SJSA1 (cell line): ENCODE measurements at regions not wholly inside any gene's neighbourhood (a gene's known extent, or its start where the extent isn't known, plus 50 kb on each side); places are given as distances from the start of the nearest gene placed in this dataset.

ENCODE experiments used
- DNase-seq, 2 experiments: peaks; one replicate each; pipeline ENCODE4 v3.0.0-alpha.2; 2015 to 2020; ENCODE audit warnings: low spot score in 2 of 2, low read depth in 1 of 2
- H3K27ac ChIP-seq: fragments of 250-450 bp; sonication (Bioruptor Pico); 2 replicates; pipeline ENCODE4 v1.5.1; 2020; ENCODE audit warnings: mild to moderate bottlenecking, moderate library complexity
- H3K27me3 ChIP-seq: fragments of 250-450 bp; sonication (Bioruptor Pico); replicated peaks from 2 replicates; pipeline ENCODE4 v1.5.1; 2020; ENCODE audit warnings: mild to moderate bottlenecking, moderate library complexity
- H3K36me3 ChIP-seq: fragments of 250-450 bp; sonication (Bioruptor Pico); 2 replicates; pipeline ENCODE4 v1.5.1; 2020; ENCODE audit warnings: mild to moderate bottlenecking
- H3K4me1 ChIP-seq: fragments of 250-450 bp; sonication (Bioruptor Pico); replicated peaks from 2 replicates; pipeline ENCODE4 v1.6.1; 2021; ENCODE audit warnings: mild to moderate bottlenecking
- H3K4me3 ChIP-seq: fragments of 250-450 bp; sonication (Bioruptor Pico); 2 replicates; pipeline ENCODE4 v1.5.1; 2020; ENCODE audit warnings: mild to moderate bottlenecking
- H3K9me3 ChIP-seq: fragments of 250-450 bp; sonication (Bioruptor Pico); replicated peaks from 2 replicates; pipeline ENCODE4 v1.5.1; 2020; ENCODE audit warnings: mild to moderate bottlenecking

DNA sequence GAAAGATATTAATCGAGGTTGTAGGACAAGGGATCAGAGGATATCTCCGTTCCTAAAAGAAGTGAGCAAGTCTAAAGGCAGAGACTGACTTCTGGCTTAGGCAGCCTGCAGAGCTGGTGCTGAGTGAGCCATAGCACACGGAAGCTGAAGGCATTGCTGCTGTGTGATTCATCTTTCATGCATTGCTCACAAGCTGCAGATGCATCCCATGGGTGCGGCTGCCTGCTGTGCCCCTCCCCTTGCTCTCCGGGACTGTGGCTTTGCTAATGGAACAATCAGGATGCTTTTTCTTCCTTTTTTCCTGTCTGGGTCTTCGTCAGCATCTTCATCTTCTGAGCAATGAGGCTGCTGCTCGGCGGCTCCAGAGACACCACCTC lies 341.4 kb downstream of the DIRAS2 start:
- Histone ChIP-seq H3K27me3 (no peaks in the 10 kb centered on the region), H3K4me1 (no peaks in the 10 kb centered on the region; the same call in 1 of the 2 replicates), H3K9me3 (no peaks in the 10 kb centered on the region), H3K27ac (no peak overlapping the region), H3K4me3 (no peak overlapping the region), H3K36me3 (no peaks in the 10 kb centered on the region)
- peak; percentile 10 to 59 for DNase-seq

DNA sequence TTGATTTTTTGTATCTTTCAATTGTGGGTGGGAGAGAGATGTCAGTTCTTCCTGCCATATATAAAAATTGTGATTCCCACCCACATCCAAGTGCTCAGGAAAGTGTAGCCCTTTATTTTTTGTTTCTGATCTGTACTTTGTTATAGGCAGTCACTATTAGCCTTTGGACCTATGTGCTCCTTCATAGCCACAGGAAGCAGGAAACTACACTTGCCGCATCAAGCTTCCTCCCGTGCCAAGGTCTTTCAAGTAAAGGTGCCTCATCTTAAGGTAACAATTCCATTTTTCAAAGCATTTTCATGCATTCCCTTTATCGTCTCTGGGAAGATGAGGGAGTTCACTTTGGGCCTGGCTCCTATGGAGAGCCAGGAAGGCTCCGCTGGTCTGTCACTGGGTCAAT lies 339.0 kb downstream of the DIRAS2 start:
- no peak overlapping the region for H3K4me3 ChIP-seq
- no peak for DNase-seq
- no peaks in the 10 kb centered on the region for H3K9me3 ChIP-seq
- no peak overlapping the region for H3K27ac ChIP-seq
- no peaks in the 10 kb centered on the region for H3K27me3 ChIP-seq
- no peaks in the 10 kb centered on the region for H3K36me3 ChIP-seq
- no peaks in the 10 kb centered on the region; the same call in 1 of the 2 replicates for H3K4me1 ChIP-seq

DNA sequence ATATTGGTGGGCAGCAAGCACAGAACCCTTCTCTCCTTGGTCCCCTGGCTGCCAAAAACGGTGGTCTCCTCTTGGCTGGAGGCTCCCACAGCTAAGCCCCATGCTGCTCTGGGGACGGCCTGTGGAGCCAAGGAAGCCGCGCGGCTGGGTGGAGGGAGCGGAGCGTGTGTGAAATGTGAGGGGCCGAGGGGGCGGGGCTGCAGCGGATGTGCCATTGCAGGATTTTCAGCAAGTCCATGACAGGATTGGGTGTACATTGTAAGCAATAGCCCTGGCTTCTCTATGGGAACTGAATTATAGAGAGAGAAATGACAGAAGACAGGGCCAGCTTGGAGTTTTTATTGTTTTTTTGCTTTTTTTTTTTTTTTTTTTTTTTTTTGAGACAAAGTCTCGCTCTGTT lies 336.5 kb downstream of the DIRAS2 start:
- DNase-seq = no peak
- Histone ChIP-seq H3K27me3 (no peaks in the 10 kb centered on the region), H3K4me1 (no peaks in the 10 kb centered on the region; the same call in 1 of the 2 replicates), H3K27ac (no peak overlapping the region), H3K9me3 (no peaks in the 10 kb centered on the region), H3K36me3 (no peaks in the 10 kb centered on the region), H3K4me3 (no peak overlapping the region)

DNA sequence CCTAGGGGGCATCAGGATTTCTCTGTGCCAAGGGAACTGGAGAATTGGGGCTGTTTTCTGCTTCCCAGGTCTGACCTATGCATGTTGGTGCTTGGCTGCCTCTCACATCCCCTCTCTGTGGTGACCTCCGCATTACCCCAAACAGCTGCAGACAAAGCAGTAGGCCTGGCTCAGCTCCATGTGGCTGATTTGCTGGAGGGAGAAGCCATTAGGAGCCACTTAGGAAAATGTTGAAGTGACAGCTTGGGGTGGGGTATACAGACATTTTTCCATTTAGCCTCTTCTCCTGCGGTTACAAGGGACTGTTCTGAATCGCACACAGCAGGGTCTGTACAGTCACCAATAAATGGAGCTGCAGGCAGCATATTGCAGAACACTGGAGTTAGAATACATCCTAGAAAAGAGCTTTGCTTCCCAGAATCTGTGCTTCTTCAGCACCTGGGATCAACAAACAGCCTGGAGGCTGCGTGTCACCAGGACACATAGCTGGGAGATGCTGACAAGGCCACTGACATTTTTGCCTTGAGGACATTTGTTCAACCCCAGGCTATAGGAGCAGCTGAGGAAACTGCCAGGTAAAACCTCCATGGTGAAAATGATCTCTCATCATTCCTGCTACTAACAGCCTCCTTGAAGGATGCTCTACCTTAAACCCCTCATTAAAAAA lies 335.3 kb downstream of the DIRAS2 start:
- H3K27me3 ChIP-seq = no peaks in the 10 kb centered on the region
- no peaks in the 10 kb centered on the region for H3K4me1 ChIP-seq
- no peak overlapping the region for H3K27ac ChIP-seq
- no peak for DNase-seq
- H3K4me3 ChIP-seq = no peak overlapping the region
- H3K9me3 ChIP-seq = no peaks in the 10 kb centered on the region
- H3K36me3 ChIP-seq = no peaks in the 10 kb centered on the region

DNA sequence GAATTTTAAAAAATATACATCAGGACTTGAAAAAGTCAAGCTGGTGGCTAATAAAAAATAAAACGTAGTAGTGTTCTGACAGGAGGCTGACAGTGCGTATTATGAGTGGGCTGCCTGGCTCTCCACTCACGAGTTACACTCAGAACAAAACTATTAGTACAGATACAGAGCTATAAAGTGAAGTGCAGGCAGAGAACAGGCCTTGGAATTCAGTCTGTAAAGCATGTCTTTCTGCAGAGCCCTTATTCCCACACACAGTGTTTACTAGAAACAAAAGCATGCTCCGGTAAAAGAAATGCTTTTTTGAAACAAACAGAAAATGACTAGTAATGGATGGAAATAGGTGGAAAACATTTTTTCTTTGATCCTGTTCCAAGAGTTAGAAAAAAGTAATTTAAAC lies 334.7 kb downstream of the DIRAS2 start:
- Histone ChIP-seq H3K9me3 (no peaks in the 10 kb centered on the region), H3K27me3 (no peaks in the 10 kb centered on the region), H3K4me1 (no peaks in the 10 kb centered on the region), H3K4me3 (no peak overlapping the region), H3K36me3 (no peaks in the 10 kb centered on the region), H3K27ac (no peak overlapping the region)
- DNase-seq = no peak

DNA sequence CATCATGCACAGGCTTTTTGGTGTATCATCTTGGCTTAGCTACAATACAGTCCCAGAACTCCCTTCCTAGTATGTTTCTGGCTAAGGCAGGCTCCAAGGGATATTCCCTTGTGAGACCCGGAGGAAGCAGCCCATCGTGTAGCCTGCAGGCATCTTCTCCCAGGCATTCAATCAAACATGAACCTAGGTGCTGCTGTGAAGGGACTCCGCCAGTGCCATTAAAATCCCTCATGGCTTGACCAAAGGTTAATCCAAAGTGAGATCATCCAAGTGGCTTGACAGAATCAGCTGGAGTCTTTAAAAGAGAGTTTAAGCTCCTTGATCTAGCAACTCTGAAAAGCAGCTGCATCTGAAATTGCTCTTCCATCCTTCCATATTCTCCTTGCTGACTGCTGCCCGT lies 333.9 kb downstream of the DIRAS2 start:
- no peaks in the 10 kb centered on the region for H3K36me3 ChIP-seq

DNA sequence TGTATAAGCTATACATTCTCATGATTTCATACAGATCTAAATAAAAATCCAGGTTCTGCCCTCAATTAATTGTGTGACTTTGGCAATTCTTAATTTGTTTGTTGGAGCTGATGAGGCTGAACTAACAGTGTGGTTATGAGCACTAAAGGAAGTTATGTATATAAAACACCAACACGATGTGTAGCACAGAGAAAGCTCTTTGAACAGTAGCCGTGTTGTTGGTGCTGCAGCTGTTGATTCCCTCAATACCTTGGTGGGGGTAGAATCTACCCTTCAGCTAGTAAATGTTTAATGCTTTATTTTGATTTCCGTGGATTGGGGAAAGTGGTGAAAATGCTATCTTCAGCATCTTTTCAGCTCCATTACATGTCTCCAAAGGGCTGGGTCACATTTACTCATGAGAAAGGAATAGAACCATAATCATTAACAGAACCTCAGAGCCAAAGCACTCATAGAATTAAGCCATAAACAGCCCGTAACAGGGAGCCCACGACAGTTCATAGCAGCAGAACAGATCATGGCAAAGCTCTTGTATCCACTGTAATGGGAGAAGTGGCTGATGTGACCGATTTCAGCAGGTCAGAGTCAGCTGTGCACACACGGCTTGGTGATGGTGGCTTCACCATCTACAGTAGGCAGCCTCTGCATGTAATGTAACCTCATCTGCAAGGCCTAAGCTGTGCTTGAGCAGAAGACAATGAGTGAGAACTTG lies 332.7 kb downstream of the DIRAS2 start:
- H3K4me1 ChIP-seq = no peaks in the 10 kb centered on the region
- no peak for DNase-seq
- no peak overlapping the region for H3K4me3 ChIP-seq
- H3K27me3 ChIP-seq = no peaks in the 10 kb centered on the region
- no peaks in the 10 kb centered on the region for H3K36me3 ChIP-seq
- H3K27ac ChIP-seq = no peak overlapping the region
- H3K9me3 ChIP-seq = no peaks in the 10 kb centered on the region

More for the DNA sequence above, 333.9 kb downstream of the DIRAS2 start:
- no peaks in the 10 kb centered on the region for H3K4me1 ChIP-seq
- no peak for DNase-seq
- no peak overlapping the region for H3K4me3 ChIP-seq
- H3K27me3 ChIP-seq = no peaks in the 10 kb centered on the region
- no peaks in the 10 kb centered on the region for H3K9me3 ChIP-seq
- H3K27ac ChIP-seq = no peak overlapping the region

DNA sequence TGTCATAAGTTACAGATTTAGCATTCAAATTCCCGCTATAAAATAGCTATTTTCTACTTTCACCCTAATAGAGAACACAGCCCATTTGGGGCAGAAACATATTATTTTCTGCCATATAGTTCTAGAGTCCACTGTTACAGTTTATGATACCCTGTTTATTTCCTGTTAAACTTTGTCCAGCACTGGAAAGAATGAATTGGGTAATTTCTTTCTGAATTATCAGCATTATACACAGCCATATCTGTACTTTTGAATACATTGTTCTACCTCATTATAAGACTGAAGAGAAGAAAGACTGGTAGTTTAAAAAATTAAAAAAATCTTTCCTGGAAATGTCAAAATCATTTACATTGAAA lies 332.1 kb downstream of the DIRAS2 start:
- DNase-seq = no peak
- H3K27me3 ChIP-seq = no peaks in the 10 kb centered on the region
- H3K4me1 ChIP-seq = no peaks in the 10 kb centered on the region
- H3K27ac ChIP-seq = no peak overlapping the region
- no peaks in the 10 kb centered on the region for H3K36me3 ChIP-seq
- H3K9me3 ChIP-seq = no peaks in the 10 kb centered on the region
- H3K4me3 ChIP-seq = no peak overlapping the region

DNA sequence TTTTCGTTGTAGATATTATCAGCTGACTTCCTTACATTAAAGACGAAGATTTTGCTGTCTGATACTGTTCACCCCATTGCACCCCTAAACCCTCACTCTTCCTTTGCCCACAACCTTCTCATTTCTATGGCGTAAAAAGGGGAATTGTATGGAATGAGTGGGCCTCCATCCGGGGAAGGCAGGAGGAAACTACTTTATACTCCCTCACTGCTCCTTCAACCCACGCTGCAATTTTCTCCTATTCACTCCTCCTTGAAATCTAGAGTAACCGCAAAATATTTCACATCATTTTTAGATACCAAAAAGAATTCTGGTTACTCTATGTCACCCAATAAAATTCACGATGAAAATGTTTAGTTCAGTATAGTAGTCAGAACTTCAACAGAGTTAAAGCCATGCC lies 330.8 kb downstream of the DIRAS2 start:
- H3K27ac ChIP-seq = no peak overlapping the region
- H3K36me3 ChIP-seq = no peaks in the 10 kb centered on the region
- H3K27me3 ChIP-seq = no peaks in the 10 kb centered on the region
- H3K4me3 ChIP-seq = no peak overlapping the region
- H3K9me3 ChIP-seq = no peaks in the 10 kb centered on the region
- no peak for DNase-seq
- no peaks in the 10 kb centered on the region for H3K4me1 ChIP-seq

DNA sequence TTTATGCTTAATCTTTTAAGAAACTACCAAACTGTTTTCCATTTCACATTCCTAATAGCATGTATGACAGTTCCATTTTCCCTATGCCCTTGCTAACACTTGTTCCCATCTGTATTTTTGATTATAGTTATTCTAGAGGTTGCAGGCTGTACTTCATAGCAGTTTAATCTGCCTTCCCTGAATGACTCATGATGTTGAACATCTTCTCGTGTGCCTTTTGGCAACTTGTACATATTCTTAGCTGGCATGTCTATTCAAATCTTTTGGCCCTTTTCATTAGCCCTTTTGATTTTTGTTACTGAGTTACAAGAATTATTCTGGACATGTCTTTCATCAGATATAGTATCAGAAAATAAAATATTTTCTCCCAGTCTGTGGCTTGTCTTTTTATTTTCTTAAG lies 320.3 kb downstream of the DIRAS2 start:
- Histone ChIP-seq H3K27me3 (no peaks in the 10 kb centered on the region), H3K4me1 (no peaks in the 10 kb centered on the region), H3K36me3 (no peaks in the 10 kb centered on the region), H3K27ac (no peak overlapping the region), H3K9me3 (no peaks in the 10 kb centered on the region), H3K4me3 (no peak overlapping the region)
- DNase-seq = no peak

DNA sequence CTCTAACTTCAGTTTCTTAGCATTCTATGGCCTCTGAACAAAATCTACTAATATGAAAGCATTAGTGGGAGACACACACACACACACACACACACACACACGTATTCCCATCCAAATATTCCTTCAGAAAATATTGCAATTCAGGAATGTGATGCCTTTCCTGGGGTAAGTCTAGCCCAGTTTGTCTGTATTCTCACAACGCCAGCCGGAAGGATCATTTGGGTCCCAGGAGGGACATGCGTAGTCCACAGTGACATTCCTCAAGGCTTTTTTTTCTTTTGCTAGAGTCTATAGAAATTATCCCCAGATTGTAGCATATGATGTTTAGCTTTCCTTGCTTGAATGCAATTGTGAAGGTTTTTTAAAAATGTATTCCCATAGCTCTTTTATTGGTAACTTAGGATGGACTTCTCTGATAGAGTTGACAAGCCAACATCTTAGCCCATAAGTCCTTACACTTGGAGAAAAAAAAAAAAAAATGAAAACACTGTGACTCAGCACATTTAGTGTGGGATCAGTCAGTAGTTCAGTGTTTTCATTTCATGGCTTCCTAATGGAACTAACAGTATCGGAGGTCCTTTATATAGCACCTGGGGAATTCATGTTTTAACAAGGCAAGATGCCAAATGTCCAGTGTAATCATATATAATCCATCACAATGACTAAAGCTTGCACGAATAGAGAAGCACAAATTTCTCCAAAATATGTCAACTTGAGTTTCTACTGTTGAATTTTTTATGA lies 316.5 kb downstream of the DIRAS2 start:
- H3K27me3 ChIP-seq = no peaks in the 10 kb centered on the region
- DNase-seq = no peak
- no peak overlapping the region for H3K4me3 ChIP-seq
- H3K27ac ChIP-seq = no peak overlapping the region
- H3K9me3 ChIP-seq = no peaks in the 10 kb centered on the region
- no peaks in the 10 kb centered on the region for H3K4me1 ChIP-seq
- no peaks in the 10 kb centered on the region for H3K36me3 ChIP-seq

DNA sequence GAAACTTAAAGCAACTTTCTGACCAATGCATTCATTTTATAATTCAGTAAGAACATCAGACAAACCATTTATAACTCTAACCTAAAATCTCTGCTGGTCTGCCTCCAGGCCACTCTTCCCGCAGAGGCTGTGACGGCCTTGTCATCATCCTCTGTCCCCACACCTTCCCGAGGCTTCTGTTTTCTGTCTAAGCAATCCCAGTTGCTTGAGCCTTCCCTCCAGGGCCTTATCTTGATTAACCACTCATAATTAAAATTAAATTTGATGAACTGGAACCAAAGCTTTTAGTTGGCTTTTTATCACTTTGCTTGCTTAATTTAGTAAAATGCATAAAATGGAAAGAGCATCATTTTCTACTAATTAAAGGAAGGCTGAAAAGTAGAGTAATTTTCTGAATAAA lies 312.4 kb downstream of the DIRAS2 start:
- no peaks in the 10 kb centered on the region for H3K36me3 ChIP-seq
- H3K27me3 ChIP-seq = no peaks in the 10 kb centered on the region
- H3K9me3 ChIP-seq = no peaks in the 10 kb centered on the region
- no peak overlapping the region for H3K27ac ChIP-seq
- H3K4me1 ChIP-seq = no peaks in the 10 kb centered on the region
- no peak overlapping the region for H3K4me3 ChIP-seq
- DNase-seq = no peak

DNA sequence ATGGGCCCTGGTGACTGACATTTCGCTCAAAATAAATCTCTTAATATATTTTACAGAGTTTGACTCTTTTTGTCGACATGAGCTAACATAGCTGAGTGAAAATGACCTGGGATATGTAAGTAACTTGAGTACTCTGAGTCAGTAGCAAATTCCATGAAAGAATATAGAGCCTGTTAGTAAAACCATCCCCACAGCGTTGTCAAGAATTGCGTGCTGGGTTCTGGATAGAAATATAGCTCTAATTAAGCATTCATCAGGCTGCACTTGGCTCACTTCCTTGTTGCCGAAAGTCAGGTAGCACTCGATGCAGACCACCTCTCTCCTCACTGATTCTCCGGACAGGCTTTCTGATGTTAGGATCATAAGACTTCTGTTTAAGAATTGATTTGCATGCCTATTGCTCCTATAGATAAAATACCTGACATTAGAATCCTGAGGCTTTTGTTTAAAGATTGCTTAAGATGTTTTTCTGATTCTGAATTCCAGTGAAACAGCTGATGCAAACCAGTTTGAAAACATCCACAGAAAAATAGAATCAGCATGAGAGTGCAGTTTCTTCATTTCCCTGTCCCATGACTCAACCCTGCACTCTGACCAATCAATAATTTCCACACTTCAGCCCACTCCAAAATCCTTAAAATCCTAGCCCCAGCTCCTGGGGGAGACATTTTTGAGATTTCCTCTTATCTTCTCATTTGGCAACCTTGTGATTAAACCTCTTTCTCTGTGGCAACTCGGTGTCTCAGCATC lies 310.6 kb downstream of the DIRAS2 start:
- H3K36me3 ChIP-seq = no peaks in the 10 kb centered on the region
- H3K9me3 ChIP-seq = no peaks in the 10 kb centered on the region
- no peaks in the 10 kb centered on the region for H3K27me3 ChIP-seq
- H3K4me1 ChIP-seq = no peaks in the 10 kb centered on the region
- H3K4me3 ChIP-seq = no peak overlapping the region
- H3K27ac ChIP-seq = no peak overlapping the region
- no peak for DNase-seq

DNA sequence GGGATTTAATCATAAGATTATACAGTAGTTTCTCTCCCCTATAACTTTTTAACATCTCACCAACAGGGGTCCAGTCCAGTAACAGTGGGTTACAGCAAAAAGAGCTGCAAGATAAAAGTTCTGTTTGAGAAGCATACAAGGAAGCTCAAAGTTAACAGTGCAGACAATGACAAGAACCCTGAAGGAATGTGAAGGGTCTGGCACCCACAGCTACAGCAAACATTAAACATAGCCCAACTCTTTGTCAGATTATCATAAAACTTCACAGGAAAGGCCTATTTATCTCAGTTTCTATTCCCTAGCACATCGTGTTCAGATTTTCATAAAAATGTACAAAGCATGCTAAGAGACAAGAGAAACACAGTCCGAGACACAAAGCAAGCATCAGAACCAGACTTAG lies 309.4 kb downstream of the DIRAS2 start:
- DNase-seq = no peak
- Histone ChIP-seq H3K27ac (no peak overlapping the region), H3K4me3 (no peak overlapping the region), H3K9me3 (no peaks in the 10 kb centered on the region), H3K4me1 (no peaks in the 10 kb centered on the region), H3K36me3 (no peaks in the 10 kb centered on the region), H3K27me3 (no peaks in the 10 kb centered on the region)
